ENCODE measurements at regions not wholly inside any gene's neighbourhood (a gene's known extent, or its start where the extent isn't known, plus 50 kb on each side); places are given as distances from the start of the nearest gene placed in this dataset.

DNA sequence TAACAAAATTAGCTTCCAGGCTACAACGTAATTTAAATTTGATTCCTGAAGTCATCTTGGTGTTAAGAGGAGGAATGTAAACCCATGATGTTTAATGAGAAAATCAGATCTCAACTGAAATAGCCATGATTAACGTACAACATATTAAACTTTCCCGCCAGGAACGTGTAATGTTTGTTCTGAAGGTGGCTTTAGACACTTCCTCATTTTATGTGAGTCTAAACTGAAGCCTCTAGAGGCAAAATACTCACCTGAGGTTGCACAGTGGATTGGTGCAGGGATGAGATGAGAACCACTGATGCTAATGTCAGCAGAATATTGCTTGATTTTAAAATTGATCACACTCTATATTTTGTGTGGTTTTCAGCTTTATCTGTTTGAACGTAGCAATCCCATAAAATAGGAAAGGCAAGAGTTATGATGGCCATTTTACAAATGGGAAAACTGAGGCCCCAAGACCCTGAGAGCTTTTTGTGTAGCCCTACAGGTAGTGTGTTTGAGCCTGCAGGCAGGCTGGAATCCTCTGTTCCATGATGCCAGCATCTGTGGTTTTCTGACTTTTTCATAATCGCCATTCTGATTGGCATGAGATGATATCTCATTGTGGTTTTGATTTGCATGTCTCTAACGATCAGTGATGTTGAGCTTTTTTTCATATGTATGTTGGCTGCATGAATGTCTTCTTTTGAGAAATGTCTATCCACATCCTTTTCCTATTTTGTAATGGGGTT, 243.7 kb upstream of the BMPER start:
- no peak for DNase-seq (ENCODE audit: low read depth)

DNA sequence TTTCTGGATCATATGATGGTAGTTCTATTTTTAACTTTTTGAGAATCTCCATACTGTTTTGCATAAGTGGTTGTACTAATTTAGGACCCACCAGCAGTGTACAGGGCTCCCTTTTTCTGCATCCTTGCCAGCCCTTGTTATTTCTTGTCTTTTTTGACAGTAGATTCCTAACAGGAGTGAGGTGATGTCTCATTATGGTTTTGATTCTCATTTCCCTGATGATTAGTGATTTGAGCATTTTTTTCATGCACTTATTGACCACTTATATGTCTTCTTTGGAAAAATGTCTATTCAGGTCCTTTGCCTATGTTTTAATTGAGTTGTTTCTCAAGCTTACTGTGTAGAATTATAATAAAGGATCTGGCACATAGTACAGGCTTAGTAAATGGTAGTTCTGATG, 238.8 kb upstream of the BMPER start:
- DNase-seq (ENCODE audit: low read depth), result peak; percentile 9

GRCh38 chr7:33667196-33667595, 238.1 kb upstream of the BMPER start:
- peak; percentile 22 for DNase-seq (ENCODE audit: low read depth)

- DNase-seq (ENCODE audit: low read depth), result peak; percentile 61
Measured at GRCh38 chr7:33669251-33669670, 236.1 kb upstream of the BMPER start.

GRCh38 chr7:33671531-33672262, 233.6 kb upstream of the BMPER start:
- DNase-seq (ENCODE audit: low read depth), result peak; percentile 60

DNA sequence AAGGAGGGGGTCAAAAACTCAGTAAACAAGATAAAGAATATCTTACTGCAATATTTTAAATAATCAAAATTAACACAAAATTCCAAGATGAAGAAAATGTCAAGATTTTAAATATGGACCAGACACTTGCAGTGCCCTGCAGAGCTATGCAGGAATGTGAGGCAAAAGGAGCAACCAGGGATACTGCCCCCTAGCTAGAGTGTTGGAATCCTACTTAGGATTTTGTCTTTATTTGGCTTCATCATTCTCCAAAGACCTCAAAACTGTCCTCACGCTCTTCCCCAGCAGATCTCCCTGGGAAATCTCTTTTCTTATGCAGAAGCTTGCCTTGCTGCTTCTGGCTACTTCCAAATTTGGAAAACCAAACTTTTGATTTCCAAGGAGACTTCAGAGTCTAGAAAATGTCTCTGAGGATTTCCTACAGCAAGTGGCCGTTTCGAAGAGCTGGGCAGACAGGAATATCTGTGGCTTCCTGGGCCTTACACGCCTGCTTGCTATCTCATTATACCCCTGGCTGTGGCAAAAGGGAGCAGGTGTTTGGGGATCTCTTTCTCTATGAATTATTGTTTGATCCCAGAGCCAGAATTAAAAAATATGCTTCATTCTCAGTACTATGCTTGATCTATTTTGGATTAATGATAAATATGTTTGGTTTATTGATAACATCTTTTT, 232.2 kb upstream of the BMPER start:
- no peak for DNase-seq (ENCODE audit: low read depth)

DNA sequence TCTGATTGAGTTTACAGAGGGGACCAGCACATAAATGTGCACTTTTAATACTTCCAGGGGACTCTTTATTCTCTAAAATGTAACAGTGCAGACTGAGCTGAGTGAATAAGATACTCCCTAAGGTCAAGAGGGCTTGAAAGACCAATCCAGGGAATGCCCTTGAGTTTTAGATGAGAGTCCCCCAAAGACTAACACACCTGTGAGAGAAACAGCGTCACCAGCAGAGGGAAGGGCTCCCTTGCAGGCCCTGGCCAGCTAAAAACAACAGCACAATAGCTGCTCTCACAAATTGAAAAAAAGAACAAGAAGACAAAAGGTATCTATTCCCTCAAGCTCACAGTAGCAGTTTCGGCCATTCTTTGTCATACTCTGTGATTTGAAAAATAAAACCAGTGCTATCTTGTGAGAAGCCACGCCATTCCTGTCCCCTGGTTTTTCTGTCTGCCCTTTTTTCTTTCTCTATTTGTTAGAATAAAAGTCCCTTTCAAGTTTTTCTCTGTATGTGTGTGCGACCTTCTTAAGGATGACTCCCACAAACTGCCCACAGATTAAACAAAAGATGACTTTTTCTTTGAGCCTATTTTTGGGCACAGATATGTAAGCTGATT, 230.4 kb upstream of the BMPER start:
- DNase-seq (ENCODE audit: low read depth), result no peak

GRCh38 chr7:33677556-33677955, 227.8 kb upstream of the BMPER start:
- DNase-seq (ENCODE audit: low read depth), result no peak

DNA sequence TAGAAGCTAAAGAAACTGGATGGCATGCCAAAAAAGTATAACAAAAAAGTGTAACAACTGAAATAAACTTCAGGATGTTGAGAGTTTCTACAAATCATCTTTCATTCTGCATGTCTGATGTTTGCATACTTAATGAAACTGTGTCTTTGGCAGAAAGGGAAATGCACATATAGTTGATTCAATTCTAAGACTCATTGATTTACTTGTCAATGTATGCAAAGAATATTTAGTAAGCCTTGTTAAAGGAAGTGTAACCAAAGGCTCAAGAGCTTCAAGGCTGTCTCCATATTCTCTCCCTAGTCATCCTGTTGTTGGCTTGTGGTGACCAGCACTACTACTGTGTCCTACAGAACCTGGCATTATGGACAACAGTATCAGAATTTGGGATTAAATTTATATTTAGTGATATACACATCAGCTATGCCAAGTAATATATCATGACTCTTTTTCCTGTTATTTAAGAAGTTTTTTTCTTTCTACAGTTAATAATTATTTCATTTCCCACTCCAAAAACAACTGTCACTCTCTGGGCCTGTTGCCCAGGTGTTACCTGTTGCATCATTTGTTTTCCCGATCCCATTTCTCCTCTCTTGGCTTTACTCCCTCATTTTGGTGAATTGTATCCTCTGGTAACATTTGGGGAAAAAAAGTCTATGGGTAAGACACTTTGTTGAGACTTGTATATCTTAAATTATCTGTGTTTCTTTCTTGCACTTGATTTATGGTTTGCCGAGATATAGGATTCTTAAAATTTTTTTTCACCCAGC, 226.6 kb upstream of the BMPER start:
- no peak for DNase-seq (ENCODE audit: low read depth)

DNA sequence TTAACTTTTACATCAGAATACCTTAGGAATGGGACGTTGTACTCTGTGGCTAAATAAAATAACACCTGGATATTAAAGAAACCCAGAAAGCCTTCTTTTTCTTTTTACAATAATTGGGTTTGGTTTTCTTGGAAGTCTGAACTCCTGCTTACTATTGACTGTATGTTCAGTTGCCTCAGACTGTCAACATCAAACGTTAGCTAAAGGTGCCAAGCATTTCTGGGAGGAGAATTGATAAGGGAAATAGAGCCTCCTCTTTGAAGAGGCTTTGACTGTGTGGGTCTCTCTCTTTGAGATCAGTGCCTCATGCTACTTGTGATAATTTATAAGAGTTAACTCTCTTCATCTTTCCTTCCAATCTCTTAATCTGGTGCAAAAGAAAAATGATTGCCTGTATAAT, 224.7 kb upstream of the BMPER start:
- DNase-seq (ENCODE audit: low read depth), result no peak

DNA sequence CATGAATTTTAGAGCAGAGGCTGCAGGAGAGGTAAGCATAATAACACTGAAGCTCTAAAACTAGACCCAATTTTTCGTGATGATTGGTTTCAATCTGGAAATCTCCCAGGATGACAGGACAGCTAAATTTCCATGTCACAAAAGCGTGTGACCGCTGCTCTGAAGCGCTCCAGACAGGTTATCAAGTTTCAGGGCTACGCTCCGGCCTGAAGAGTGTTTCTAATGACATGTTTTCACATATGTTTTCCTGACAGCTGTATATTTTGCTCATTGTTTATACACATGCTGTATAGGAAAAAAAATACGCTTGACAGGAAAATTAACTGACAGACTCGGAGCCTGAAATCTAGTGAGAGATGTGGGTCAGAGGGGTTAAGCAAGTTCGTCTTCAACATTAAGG, 219.8 kb upstream of the BMPER start:
- DNase-seq (ENCODE audit: low read depth), result no peak

GRCh38 chr7:33685981-33686683, 219.2 kb upstream of the BMPER start:
- DNase-seq (ENCODE audit: low read depth), result no peak

GRCh38 chr7:33687625-33688024, 217.7 kb upstream of the BMPER start:
- DNase-seq (ENCODE audit: low read depth), result no peak

DNA sequence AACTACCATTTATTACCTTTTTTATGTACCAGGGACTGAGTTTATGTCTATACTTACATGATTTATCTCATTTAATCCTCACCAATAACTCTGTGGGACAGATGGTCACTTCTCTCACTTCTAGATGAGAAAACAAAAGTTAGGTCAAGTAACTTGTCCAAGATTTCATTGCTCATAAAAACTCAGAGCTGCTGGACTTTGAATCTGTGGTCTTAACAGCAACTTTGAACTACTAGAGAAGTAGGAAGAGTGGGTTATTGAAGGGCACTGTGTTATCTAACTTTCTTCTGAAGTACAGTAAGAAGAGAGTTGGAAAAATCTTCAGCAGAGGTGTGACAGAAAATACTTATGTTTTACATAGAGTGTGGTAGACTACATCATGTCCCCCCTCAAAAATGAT, 214.2 kb upstream of the BMPER start:
- no peak for DNase-seq (ENCODE audit: low read depth)

- peak; percentile 18 for DNase-seq (ENCODE audit: low read depth)
Measured at GRCh38 chr7:33692956-33693355, 212.4 kb upstream of the BMPER start.

DNA sequence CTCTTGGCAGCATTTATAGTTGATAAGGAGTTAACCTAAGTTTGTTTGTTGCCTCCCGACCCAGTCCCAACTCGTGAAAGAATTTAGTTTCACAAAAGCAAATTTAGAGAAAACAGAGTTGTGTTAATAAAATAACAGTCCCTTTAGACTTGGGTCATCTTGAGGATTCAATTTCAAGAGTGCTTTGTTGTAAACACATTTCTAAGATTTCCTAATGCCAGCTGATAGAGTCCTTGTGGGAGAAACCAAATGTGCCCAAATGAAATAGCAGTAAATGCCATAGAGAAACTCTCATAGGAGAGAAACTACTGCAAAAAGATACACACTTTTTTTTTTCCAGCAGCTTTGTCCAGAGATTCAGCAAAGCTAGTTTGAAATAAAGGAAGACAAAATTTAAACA, 211.3 kb upstream of the BMPER start:
- no peak for DNase-seq (ENCODE audit: low read depth)

GRCh38 chr7:33697616-33698015, 207.7 kb upstream of the BMPER start:
- DNase-seq (ENCODE audit: low read depth), result no peak

GRCh38 chr7:33698041-33698440, 207.3 kb upstream of the BMPER start:
- peak; percentile 40 for DNase-seq (ENCODE audit: low read depth)

GRCh38 chr7:33698692-33699128, 206.6 kb upstream of the BMPER start:
- DNase-seq (ENCODE audit: low read depth), result peak; percentile 83

DNA sequence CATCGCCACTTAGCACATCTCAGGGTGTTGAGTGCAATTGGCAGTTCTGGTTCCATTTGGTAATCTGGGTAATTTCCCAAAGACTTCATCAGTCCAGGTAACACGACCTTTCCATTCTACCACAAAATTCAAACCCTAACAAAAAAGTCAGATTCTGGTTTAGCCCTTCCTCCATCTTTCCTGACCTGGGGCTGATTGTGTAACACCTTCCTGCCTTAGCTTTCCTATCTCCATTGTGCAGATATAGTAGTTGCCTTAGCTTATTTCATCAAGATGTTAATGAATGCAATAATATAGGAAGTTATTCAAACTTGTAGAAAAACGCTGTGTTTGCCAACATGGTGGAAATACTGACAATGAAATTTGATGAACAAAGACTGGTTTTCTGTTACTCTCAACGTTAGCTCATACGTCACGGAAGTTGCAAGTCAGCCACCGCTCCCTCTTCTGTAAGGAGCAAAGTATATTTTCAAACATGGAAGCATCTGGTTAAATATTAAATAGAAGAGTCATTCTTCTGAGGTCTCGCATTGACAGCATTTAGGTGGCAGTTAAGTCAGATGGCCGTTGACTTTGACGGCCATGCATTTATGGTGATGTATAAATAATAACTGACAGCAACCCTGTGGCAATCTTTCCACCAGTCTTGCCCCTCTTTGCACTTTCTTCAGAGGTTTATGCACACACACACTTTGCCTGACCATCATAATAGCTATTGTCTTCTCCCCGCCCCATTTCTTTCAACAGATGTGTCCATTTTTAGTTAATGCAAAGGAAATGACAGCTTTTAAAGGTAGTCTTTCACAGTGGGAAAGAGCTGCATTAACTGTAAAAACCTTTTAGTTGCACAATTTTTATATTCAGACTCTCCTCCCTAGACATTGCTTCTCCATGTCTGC, 205.1 kb upstream of the BMPER start:
- no peak for DNase-seq (ENCODE audit: low read depth)
